ENCODE measurements at regions not wholly inside any gene's neighbourhood (a gene's known extent, or its start where the extent isn't known, plus 50 kb on each side); places are given as distances from the start of the nearest gene placed in this dataset.

DNA sequence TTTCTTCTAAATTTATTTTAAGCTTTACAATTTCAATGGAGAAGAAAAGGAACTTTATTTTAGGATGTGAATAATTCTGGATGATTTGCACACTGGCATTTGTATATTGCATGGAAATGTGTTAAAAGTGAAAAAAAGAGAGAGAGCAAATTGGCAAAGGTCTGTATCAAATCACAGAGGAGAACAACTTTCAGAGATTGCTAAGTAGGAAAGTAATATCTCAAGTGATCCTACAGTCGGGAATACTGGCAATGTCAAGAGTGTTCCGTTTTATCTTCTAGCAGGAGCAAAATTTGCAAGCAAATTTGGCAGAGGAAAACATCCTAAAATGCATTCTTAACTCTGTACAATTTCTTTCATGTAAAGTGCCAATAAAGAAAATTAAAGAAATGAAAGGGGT is 97.1 kb upstream of the TMC3 start:
- in situ Hi-C loops (cut with HindIII; ENCODE audit: low pct_unique_long_range_greater_than_20kb, low sequenced_read_pairs), result no loop called here

GRCh38 chr15:81469154-81469553 is 95.1 kb upstream of the TMC3 start:
- no peak for ATAC-seq
- in situ Hi-C loops (cut with HindIII; ENCODE audit: low pct_unique_long_range_greater_than_20kb, low sequenced_read_pairs), result no loop called here
- ChIA-PET CTCF (no interaction called here), POLR2A (no interaction called here)
- intact Hi-C loops (cut with micrococcal nuclease; ENCODE audit: unreplicated experiment), result no loop called here
- DNase-seq (ENCODE audit: low read depth, low spot score), result no peak
- Histone ChIP-seq H3K27ac (ENCODE audit: low read length) (no peak overlapping the region), H3K27me3 (ENCODE audit: control insufficient read depth, insufficient read depth, low read length) (no peaks in the 10 kb centered on the region; the same call in 1 of the 2 replicates), H3K4me1 (ENCODE audit: control insufficient read depth, insufficient read depth, low read length) (no peaks in the 10 kb centered on the region), H3K9me3 (ENCODE audit: control insufficient read depth, insufficient read depth, low read depth, low read length) (0 out of 2 replicates have a peak, but pooled peaks cover 3% of the 10 kb centered on the region), H3K4me3 (ENCODE audit: low read depth in 2 of 2, low read length in 2 of 2) (no peak overlapping the region), H3K36me3 (ENCODE audit: control insufficient read depth, insufficient read depth, low read length) (no peaks in the 10 kb centered on the region)
- BruUV-seq (replicated peaks), result no TSS peak
- TF ChIP-seq SIN3A (IDR thresholded peaks at IDR 0.05; ENCODE audit: borderline replicate concordance, insufficient read depth, low read depth, low read length) (no peak), TCF7L2 (IDR thresholded peaks at IDR 0.05; ENCODE audit: low read depth, low read length) (no peak), POLR2AphosphoS5 (IDR thresholded peaks at IDR 0.05; ENCODE audit: low read depth, low read length) (no peak)
- TF ChIP-seq, protein P1, sequence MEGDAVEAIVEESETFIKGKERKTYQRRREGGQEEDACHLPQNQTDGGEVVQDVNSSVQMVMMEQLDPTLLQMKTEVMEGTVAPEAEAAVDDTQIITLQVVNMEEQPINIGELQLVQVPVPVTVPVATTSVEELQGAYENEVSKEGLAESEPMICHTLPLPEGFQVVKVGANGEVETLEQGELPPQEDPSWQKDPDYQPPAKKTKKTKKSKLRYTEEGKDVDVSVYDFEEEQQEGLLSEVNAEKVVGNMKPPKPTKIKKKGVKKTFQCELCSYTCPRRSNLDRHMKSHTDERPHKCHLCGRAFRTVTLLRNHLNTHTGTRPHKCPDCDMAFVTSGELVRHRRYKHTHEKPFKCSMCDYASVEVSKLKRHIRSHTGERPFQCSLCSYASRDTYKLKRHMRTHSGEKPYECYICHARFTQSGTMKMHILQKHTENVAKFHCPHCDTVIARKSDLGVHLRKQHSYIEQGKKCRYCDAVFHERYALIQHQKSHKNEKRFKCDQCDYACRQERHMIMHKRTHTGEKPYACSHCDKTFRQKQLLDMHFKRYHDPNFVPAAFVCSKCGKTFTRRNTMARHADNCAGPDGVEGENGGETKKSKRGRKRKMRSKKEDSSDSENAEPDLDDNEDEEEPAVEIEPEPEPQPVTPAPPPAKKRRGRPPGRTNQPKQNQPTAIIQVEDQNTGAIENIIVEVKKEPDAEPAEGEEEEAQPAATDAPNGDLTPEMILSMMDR (IDR thresholded peaks at IDR 0.05), result no peak
- TF ChIP-seq, protein P2, sequence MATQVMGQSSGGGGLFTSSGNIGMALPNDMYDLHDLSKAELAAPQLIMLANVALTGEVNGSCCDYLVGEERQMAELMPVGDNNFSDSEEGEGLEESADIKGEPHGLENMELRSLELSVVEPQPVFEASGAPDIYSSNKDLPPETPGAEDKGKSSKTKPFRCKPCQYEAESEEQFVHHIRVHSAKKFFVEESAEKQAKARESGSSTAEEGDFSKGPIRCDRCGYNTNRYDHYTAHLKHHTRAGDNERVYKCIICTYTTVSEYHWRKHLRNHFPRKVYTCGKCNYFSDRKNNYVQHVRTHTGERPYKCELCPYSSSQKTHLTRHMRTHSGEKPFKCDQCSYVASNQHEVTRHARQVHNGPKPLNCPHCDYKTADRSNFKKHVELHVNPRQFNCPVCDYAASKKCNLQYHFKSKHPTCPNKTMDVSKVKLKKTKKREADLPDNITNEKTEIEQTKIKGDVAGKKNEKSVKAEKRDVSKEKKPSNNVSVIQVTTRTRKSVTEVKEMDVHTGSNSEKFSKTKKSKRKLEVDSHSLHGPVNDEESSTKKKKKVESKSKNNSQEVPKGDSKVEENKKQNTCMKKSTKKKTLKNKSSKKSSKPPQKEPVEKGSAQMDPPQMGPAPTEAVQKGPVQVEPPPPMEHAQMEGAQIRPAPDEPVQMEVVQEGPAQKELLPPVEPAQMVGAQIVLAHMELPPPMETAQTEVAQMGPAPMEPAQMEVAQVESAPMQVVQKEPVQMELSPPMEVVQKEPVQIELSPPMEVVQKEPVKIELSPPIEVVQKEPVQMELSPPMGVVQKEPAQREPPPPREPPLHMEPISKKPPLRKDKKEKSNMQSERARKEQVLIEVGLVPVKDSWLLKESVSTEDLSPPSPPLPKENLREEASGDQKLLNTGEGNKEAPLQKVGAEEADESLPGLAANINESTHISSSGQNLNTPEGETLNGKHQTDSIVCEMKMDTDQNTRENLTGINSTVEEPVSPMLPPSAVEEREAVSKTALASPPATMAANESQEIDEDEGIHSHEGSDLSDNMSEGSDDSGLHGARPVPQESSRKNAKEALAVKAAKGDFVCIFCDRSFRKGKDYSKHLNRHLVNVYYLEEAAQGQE (IDR thresholded peaks at IDR 0.05; ENCODE audit: insufficient read depth in 1 of 2, low read depth in 2 of 2, low read length in 1 of 2), result no peak

More for the DNA sequence above, 97.1 kb upstream of the TMC3 start:
- CTCF ChIA-PET, result interaction anchor here (0.6 kb wide), 1 partner anchor 493 kb away, joined by 3 read pairs; no protein-coding TSS in a partner anchor
- no peaks in the 10 kb centered on the region for H3K4me1 ChIP-seq (ENCODE audit: control insufficient read depth, insufficient read depth, low read length)
- H3K4me3 ChIP-seq (ENCODE audit: low read depth in 2 of 2, low read length in 2 of 2), result no peak overlapping the region
- H3K36me3 ChIP-seq (ENCODE audit: control insufficient read depth, insufficient read depth, low read length), result no peaks in the 10 kb centered on the region
- no peak for DNase-seq (ENCODE audit: low read depth, low spot score)
- no peaks in the 10 kb centered on the region; the same call in 1 of the 2 replicates for H3K27me3 ChIP-seq (ENCODE audit: control insufficient read depth, insufficient read depth, low read length)
- no peak overlapping the region for H3K27ac ChIP-seq (ENCODE audit: low read length)
- ATAC-seq, result no peak
- no peak for TF ChIP-seq SIN3A (IDR thresholded peaks at IDR 0.05; ENCODE audit: borderline replicate concordance, insufficient read depth, low read depth, low read length)
- no peak for TF ChIP-seq TCF7L2 (IDR thresholded peaks at IDR 0.05; ENCODE audit: low read depth, low read length)
- TF ChIP-seq, protein P2 (IDR thresholded peaks at IDR 0.05; ENCODE audit: insufficient read depth in 1 of 2, low read depth in 2 of 2, low read length in 1 of 2), result no peak
- no peak for TF ChIP-seq POLR2AphosphoS5 (IDR thresholded peaks at IDR 0.05; ENCODE audit: low read depth, low read length)
- TF ChIP-seq, protein P1 (IDR thresholded peaks at IDR 0.05), result no peak
- no TSS peak for BruUV-seq (replicated peaks)
- intact Hi-C loops (cut with micrococcal nuclease; ENCODE audit: unreplicated experiment), result no loop called here
- H3K9me3 ChIP-seq (ENCODE audit: control insufficient read depth, insufficient read depth, low read depth, low read length), result no peaks in the 10 kb centered on the region
- POLR2A ChIA-PET, result no interaction called here
